ENCODE measurements at regions not wholly inside any gene's neighbourhood (a gene's known extent, or its start where the extent isn't known, plus 50 kb on each side); places are given as distances from the start of the nearest gene placed in this dataset.

DNA sequence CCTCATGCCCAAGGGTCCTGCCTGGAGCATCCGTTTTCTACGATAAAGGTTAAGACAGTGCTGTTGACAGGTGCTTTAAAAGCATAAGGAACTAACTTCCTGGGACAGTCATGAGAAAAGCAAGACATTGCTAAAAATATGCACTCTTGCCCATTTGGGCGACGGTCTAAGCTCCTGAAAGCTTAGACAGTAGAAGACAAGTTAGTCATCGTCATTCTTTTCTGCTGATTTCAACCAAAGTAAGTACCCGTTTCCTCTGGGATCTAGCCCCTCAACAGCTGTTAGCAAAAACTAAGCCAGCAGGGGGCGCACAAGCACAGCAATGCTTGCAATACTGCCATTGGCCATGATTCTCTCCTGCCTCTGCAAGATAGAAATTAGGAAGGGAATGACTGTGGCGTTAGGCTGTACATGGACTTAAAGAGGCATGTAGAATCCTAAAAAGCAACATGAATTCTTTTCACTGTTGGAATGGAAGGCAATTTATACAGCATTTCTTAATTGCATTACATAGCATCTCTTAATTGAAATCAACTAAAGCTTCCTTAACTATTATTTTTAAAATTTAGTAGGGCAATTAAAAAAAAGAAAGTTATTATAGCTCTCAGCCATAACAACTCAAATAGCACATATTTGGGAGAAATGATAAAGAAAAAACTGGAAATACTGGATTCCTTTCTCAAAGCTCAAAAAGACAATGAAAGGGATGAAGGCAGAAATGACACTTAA is 147.8 kb upstream of the RALGAPA2 start:
- intact Hi-C loops (cut with micrococcal nuclease), result loop anchor here (1.0 to 10.0 kb wide), 4 partner anchors 187 to 645 kb away; partner anchors contain the start of gene KIZ
- TF ChIP-seq NCOA6 (IDR thresholded peaks at IDR 0.05), result no peak
- TF ChIP-seq ZNF217 (CRISPR knock-in tag; IDR thresholded peaks at IDR 0.05), result no peak
- TF ChIP-seq RCOR1 (IDR thresholded peaks at IDR 0.05; ENCODE audit: borderline replicate concordance in 1 of 2, low read depth in 2 of 2, low read length in 2 of 2), result no peak
- no peak for TF ChIP-seq ZBTB7A (IDR thresholded peaks at IDR 0.05; ENCODE audit: borderline replicate concordance, control insufficient read depth, low read depth, low read length)
- peak; percentile 42; the same call in 1 of the 2 replicates for TF ChIP-seq STAG1 (CRISPR knock-in tag; IDR thresholded peaks at IDR 0.05; ENCODE audit: borderline replicate concordance)
- no peak for TF ChIP-seq CBX3 (IDR thresholded peaks at IDR 0.05; ENCODE audit: borderline replicate concordance in 1 of 2, low read length in 2 of 2)
- TF ChIP-seq MCM7 (IDR thresholded peaks at IDR 0.05), result no peak
- TF ChIP-seq, protein P1, sequence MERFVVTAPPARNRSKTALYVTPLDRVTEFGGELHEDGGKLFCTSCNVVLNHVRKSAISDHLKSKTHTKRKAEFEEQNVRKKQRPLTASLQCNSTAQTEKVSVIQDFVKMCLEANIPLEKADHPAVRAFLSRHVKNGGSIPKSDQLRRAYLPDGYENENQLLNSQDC (CRISPR knock-in tag; IDR thresholded peaks at IDR 0.05), result no peak
- no peak for TF ChIP-seq IRF9 (tag; IDR thresholded peaks at IDR 0.05)
- no peak for TF ChIP-seq SREBF1 (IDR thresholded peaks at IDR 0.05; ENCODE audit: borderline replicate concordance, low read depth, low read length)
- no peak for TF ChIP-seq FOXM1 (IDR thresholded peaks at IDR 0.05; ENCODE audit: low read depth)
- TF ChIP-seq FOXM1 (CRISPR knock-in tag; IDR thresholded peaks at IDR 0.05; ENCODE audit: low read depth), result no peak
- TF ChIP-seq ZKSCAN8 (CRISPR knock-in tag; IDR thresholded peaks at IDR 0.05), result no peak
- TF ChIP-seq IRF2 (CRISPR knock-in tag; IDR thresholded peaks at IDR 0.05), result no peak
- peak; percentile 72 for TF ChIP-seq DACH1 (IDR thresholded peaks at IDR 0.05; ENCODE audit: partially characterized antibody)
- TF ChIP-seq CTCF (IDR thresholded peaks at IDR 0.05 in 2 of 3, conservative IDR thresholded peaks at IDR 0.05 in 1 of 3; ENCODE audit: insufficient read depth in 2 of 3, low read depth in 1 of 3, low read length in 3 of 3), result peak; percentile 74 to 96 (median 85)
- TF ChIP-seq RFX1 (IDR thresholded peaks at IDR 0.05), result no peak
- TF ChIP-seq NFE2 (IDR thresholded peaks at IDR 0.05; ENCODE audit: low read depth), result no peak
- TF ChIP-seq TRIM25 (IDR thresholded peaks at IDR 0.05; ENCODE audit: borderline replicate concordance), result no peak

More for the DNA sequence above, 147.8 kb upstream of the RALGAPA2 start:
- ChIA-PET CTCF (ENCODE audit: low intra/inter-chr PET ratio) (interaction anchor here (0.6 to 1.4 kb wide), 4 partner anchors 8 to 646 kb away, joined by 3 to 6 read pairs (median 3); no protein-coding TSS in a partner anchor), POLR2A (no interaction called here)
- Histone ChIP-seq H3K4me1 (replicated peaks in 1 of 2; ENCODE audit: control insufficient read depth in 2 of 2, insufficient read depth in 2 of 2, low read length in 2 of 2) (no peaks in the 10 kb centered on the region), H4K20me1 (replicated peaks; ENCODE audit: control insufficient read depth, insufficient read depth, low read length) (no peaks in the 10 kb centered on the region), H3K27me3 (ENCODE audit: control insufficient read depth in 2 of 2, insufficient read depth in 2 of 2, low read length in 2 of 2) (peaks cover 0 to 3% of the 10 kb centered on the region in 2 experiments; a peak in 2 of 5 replicates), H3K4me2 (ENCODE audit: insufficient read depth, low read length) (no peak overlapping the region), H3K9me3 (replicated peaks; ENCODE audit: control insufficient read depth, insufficient read depth, low read depth, low read length) (no peaks in the 10 kb centered on the region), H3K9me1 (ENCODE audit: control insufficient read depth, insufficient read depth, low read length) (no peaks in the 10 kb centered on the region), H2AFZ (ENCODE audit: low read depth, low read length) (no peak overlapping the region), H3K36me3 (ENCODE audit: control insufficient read depth, insufficient read depth, low read length) (no peaks in the 10 kb centered on the region), H3K4me3 (no peak overlapping the region), H3K27ac (ENCODE audit: extremely low read depth, low read depth, low read length) (no peak overlapping the region), H3K9ac (ENCODE audit: insufficient read depth in 1 of 2, low read depth in 2 of 2, low read length in 2 of 2) (no peak overlapping the region), H3K79me2 (ENCODE audit: control insufficient read depth, insufficient read depth, low read length) (no peaks in the 10 kb centered on the region)
- WGBS (ENCODE audit: insufficient coverage, low coverage, missing lambda C conversion rate), result 1% methylated on average over 8 of the region's 8 CpGs
- in situ Hi-C loops (cut with MboI), result loop anchor here (10.0 kb wide), 1 partner anchor 645 kb away; no protein-coding TSS in a partner anchor
- ATAC-seq (peak; percentile 93), DNase-seq (ENCODE audit: extremely low read depth in 1 of 4, low spot score in 3 of 4) (peak; percentile 67 to 79 (median 72)), FAIRE-seq (peak; percentile 83)
- BruUV-seq (replicated peaks), result no TSS peak

Data from K562 (cell line).